ENCODE measurements at regions not wholly inside any gene's neighbourhood (a gene's known extent, or its start where the extent isn't known, plus 50 kb on each side); places are given as distances from the start of the nearest gene placed in this dataset.

DNA sequence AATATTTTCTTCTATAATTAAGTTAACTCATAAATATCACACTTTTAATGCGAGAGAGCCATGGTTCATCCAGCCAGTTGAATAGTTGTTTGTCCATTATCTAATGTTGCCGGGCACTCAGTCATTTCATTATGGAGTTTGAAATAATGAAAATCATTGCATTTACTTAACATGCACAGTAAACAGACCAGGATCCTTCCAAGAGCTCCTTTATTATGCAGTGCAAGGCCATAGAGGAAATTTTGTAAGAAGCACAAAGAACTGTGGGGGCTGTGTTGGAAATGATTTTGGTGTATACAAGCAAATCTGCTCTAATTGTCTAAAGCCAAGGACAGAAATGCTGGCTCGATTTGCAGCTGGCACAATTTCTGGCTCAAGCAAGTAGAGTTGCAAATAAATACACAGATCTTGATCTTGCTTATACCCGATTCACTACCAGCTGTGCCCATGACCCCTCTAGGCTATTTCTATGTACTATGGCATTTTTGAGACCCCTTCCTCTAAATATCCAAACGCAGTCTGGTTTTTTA, 400.3 kb upstream of the HNRNPA3 start:
- TF ChIP-seq, protein P1, sequence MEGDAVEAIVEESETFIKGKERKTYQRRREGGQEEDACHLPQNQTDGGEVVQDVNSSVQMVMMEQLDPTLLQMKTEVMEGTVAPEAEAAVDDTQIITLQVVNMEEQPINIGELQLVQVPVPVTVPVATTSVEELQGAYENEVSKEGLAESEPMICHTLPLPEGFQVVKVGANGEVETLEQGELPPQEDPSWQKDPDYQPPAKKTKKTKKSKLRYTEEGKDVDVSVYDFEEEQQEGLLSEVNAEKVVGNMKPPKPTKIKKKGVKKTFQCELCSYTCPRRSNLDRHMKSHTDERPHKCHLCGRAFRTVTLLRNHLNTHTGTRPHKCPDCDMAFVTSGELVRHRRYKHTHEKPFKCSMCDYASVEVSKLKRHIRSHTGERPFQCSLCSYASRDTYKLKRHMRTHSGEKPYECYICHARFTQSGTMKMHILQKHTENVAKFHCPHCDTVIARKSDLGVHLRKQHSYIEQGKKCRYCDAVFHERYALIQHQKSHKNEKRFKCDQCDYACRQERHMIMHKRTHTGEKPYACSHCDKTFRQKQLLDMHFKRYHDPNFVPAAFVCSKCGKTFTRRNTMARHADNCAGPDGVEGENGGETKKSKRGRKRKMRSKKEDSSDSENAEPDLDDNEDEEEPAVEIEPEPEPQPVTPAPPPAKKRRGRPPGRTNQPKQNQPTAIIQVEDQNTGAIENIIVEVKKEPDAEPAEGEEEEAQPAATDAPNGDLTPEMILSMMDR (conservative IDR thresholded peaks at IDR 0.05; ENCODE audit: low read length) = no peak
- TF ChIP-seq EZH2phosphoT487 (IDR thresholded peaks at IDR 0.05; ENCODE audit: borderline replicate concordance, low read depth, low read length) = no peak
